PC-9 (cell line): ENCODE measurements at regions not wholly inside any gene's neighbourhood (a gene's known extent, or its start where the extent isn't known, plus 50 kb on each side); places are given as distances from the start of the nearest gene placed in this dataset.

Experiments
- CTCF ChIP-seq: fragments of 200-600 bp; sonication (generic); conservative IDR thresholded peaks from 2 replicates; pipeline ENCODE4 v1.6.1; 2017; ENCODE audit warnings: mixed run types, antibody characterized with exemption, mild to moderate bottlenecking, moderate library complexity
- EZH2 ChIP-seq: fragments of 200-600 bp; sonication (generic); IDR thresholded peaks from 2 replicates; pipeline ENCODE4 v1.8.0; 2017; ENCODE audit warnings: antibody characterized with exemption, low read depth

DNA sequence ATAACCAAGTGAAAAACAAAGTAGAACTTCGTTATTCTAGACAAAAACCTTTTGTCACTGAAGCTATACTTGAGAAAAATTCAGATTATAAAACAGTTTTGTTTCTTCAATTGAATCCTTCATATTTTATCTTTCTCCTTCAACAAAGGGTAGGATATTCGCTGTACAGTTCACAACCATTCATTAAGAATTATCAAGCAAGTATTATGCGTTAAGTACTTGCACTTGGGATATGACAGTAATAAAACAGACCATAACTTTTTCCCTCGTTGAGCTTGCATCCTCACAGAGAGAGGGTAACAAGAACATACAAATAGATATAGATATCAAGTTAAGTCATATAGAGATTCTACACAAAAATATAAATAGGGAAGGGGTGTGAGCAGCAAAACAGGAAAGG is 61.2 kb upstream of the MEOX2 start:
- TF ChIP-seq CTCF (no peak), EZH2 (no peak)
